ENCODE measurements at regions not wholly inside any gene's neighbourhood (a gene's known extent, or its start where the extent isn't known, plus 50 kb on each side); places are given as distances from the start of the nearest gene placed in this dataset.
A peak's percentile ranks its signal among the peaks of the same experiment; 100 is the strongest.

DNA sequence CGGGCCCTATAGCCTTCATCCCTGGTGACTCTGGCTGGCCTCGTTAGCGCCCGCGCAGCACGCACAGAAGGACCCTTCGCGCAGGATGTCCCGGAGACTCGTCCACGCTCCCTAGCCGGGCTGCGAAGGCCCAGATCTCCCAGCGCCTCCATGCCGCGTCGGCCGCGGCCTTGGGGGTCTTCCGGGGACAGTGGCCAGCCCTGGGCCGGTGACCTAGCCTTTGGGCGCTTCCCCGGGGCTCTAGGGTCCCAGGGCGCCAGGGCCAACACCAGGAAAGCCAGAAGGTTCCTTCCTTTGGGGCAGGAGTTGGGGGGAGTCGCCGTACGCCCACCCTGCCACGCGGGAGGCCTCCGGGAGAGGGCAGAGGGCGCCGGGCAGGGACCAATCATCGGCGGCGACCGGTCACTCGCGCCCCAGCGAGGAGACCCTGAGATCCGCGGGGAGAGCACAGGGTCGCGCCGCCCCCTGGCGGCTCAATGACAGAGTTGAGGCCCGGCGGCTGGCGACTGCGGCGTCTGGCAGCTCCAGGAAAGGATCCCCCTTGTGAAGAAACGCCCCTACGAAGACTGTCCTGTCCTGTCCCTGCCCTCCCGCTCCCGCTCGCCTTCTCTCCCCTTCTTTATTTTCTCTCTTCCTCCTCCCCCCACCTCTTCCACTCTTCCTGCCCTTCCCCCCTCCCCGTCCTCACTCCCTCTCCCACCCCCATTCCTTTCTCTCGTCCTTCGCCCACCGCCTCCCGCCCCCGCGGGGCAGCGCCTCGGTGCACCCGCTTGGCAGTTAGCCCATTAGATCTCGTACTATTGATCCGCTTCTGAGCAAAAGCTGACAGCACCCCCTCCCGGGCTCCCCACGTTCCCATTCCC, 62.3 kb upstream of the LBX1 start:
- peaks cover 77% of the 10 kb centered on the region for H3K27me3 Mint-ChIP-seq (ENCODE audit: low read depth)
- peak overlapping the region; percentile 64 for H3K4me3 Mint-ChIP-seq
- no peak overlapping the region for H3K27ac Mint-ChIP-seq
- no peaks in the 10 kb centered on the region for H3K9me3 Mint-ChIP-seq
- H3K4me1 Mint-ChIP-seq (ENCODE audit: low read depth), result peaks cover 3% of the 10 kb centered on the region
- H3K36me3 Mint-ChIP-seq (ENCODE audit: low read depth), result no peaks in the 10 kb centered on the region

DNA sequence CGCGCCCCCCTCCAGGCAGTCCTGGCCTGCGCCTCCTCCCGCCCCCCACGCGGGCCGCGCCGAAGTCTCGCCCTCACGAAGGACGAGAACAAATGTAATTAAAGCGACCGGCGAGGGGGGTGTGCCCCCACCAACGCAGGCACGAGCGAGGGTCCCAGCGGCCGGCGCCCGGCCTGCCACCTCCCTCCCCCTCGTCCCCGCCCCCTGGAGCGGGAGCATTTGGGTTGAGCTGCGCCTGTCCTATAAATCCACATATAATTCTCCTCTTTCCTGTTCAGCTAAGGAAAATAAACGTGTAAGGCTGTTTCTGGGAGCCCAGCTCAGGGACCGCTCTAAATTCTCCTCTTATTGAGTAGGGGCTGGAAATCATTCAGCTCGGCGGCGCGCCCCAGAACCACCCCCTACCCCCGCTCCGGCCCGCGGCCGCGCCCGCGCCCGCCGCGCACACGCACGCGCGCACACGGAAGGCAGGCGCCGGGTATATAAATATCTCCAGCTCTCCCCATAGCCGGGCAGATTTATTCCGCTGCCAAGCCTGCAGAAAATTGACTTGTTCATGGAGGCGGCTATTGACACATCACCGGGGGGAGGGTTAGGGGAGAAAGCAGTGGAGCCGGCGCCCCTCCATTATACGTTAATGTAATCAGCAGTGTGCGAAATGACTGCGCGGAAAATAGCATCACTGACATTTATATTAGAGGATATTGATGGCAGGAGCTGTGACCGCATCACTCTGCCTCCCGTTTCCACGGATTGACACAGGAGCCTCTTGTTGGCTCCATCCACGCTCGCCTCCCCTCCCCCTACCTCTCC, 61.6 kb upstream of the BTRC start:
- Mint-ChIP-seq H3K27me3 (ENCODE audit: low read depth) (peaks cover 76% of the 10 kb centered on the region), H3K4me3 (no peak overlapping the region), H3K4me1 (ENCODE audit: low read depth) (peaks cover 3% of the 10 kb centered on the region), H3K36me3 (ENCODE audit: low read depth) (no peaks in the 10 kb centered on the region), H3K9me3 (no peaks in the 10 kb centered on the region), H3K27ac (no peak overlapping the region)

- H3K27me3 Mint-ChIP-seq (ENCODE audit: low read depth), result peaks cover 77% of the 10 kb centered on the region
- no peaks in the 10 kb centered on the region for H3K9me3 Mint-ChIP-seq
- H3K4me1 Mint-ChIP-seq (ENCODE audit: low read depth), result peaks cover 3% of the 10 kb centered on the region
- H3K36me3 Mint-ChIP-seq (ENCODE audit: low read depth), result no peaks in the 10 kb centered on the region
- H3K27ac Mint-ChIP-seq, result no peak overlapping the region
- no peak overlapping the region for H3K4me3 Mint-ChIP-seq
Observed at GRCh38 chr10:101293007-101293723, 60.8 kb upstream of the BTRC start.

DNA sequence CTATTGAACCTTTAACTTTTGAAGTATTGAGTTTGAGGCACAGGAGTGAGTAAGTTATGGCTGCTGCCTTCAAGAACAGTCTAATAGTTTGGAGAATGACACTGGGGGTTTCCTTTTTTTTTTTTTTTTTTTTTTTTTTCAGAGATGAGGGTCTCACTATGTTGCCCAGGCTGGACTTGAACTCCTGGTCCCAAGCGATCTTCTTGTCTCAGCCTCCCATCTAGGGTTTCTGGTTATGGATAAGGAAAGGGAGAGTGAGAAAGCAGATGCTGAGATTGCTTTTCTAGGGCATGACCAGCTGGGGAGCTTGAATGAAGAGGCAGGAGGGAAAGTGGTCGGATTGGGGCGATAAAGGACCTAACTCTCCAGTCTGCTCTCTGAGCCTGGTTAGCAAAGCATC, 59.9 kb upstream of the BTRC start:
- H3K36me3 Mint-ChIP-seq (ENCODE audit: low read depth), result no peaks in the 10 kb centered on the region
- H3K27me3 Mint-ChIP-seq (ENCODE audit: low read depth), result peaks cover 79% of the 10 kb centered on the region
- no peaks in the 10 kb centered on the region for H3K9me3 Mint-ChIP-seq
- H3K4me3 Mint-ChIP-seq, result no peak overlapping the region
- peaks cover 3% of the 10 kb centered on the region for H3K4me1 Mint-ChIP-seq (ENCODE audit: low read depth)
- no peak overlapping the region for H3K27ac Mint-ChIP-seq

GRCh38 chr10:101295261-101295660, 58.7 kb upstream of the BTRC start:
- no peak overlapping the region for H3K27ac Mint-ChIP-seq
- H3K36me3 Mint-ChIP-seq (ENCODE audit: low read depth), result no peaks in the 10 kb centered on the region
- H3K4me1 Mint-ChIP-seq (ENCODE audit: low read depth), result peaks cover 3% of the 10 kb centered on the region
- H3K27me3 Mint-ChIP-seq (ENCODE audit: low read depth), result peaks cover 74% of the 10 kb centered on the region
- no peak overlapping the region for H3K4me3 Mint-ChIP-seq
- H3K9me3 Mint-ChIP-seq, result no peaks in the 10 kb centered on the region

DNA sequence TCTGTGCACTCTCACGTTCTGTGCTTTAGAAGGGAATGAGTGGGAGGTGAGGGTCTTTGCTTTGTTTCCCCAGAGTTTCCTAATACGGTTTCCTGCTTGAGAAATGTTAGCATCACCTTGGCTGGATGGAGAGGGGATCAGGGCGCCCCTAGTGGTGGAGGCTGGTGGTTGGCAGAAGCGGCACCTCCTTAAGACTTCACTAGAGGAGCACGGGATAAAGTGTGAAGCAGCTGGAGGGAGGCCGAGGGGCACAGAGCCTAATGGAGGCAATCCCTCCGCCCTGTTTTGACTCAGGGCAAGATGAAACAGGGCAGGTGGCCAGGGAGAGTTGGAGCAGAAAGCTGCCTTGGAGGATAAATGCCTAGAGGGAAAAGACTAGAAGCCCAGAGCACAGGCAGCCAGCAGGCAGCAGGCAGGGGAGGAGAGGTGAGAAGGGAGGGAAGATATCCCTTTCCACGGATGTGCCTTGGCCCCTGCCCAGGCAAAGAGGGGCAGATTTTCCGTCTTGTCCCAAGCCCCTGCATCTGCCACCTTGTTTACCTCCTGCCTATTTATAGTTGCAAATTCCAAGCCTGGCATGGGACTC, 56.0 kb upstream of the BTRC start:
- H3K27ac Mint-ChIP-seq, result no peak overlapping the region

DNA sequence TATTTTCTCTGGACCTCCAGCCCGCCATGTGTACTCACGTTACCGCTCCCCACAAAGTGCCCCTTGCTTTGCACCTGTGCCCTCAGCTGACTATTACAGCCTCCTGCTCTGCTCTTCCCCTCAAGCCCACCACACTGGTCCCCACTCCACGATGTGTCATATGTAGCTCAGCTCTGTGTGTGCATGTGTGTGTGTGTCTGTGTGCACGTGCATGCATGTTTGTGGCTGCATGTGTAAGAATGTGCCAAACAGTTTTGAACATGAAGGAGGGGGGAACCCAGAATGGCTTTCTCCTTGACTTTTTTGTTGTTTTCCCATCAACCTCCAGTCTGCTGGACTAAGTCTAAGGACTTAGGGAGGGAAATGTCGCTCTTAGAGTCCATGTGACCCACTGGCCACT, 54.8 kb upstream of the BTRC start:
- H3K4me3 Mint-ChIP-seq, result no peak overlapping the region
- no peaks in the 10 kb centered on the region for H3K4me1 Mint-ChIP-seq (ENCODE audit: low read depth)
- H3K27me3 Mint-ChIP-seq (ENCODE audit: low read depth), result peaks cover 66% of the 10 kb centered on the region

More for the DNA sequence above, 56.0 kb upstream of the BTRC start:
- Mint-ChIP-seq H3K4me1 (ENCODE audit: low read depth) (no peaks in the 10 kb centered on the region), H3K27me3 (ENCODE audit: low read depth) (peaks cover 67% of the 10 kb centered on the region), H3K4me3 (no peak overlapping the region), H3K36me3 (ENCODE audit: low read depth) (no peaks in the 10 kb centered on the region), H3K9me3 (no peaks in the 10 kb centered on the region)

GRCh38 chr10:101301111-101301731, 52.7 kb upstream of the BTRC start:
- H3K9me3 Mint-ChIP-seq, result no peaks in the 10 kb centered on the region
- H3K27me3 Mint-ChIP-seq (ENCODE audit: low read depth), result peaks cover 50% of the 10 kb centered on the region
- no peaks in the 10 kb centered on the region for H3K36me3 Mint-ChIP-seq (ENCODE audit: low read depth)
- H3K4me1 Mint-ChIP-seq (ENCODE audit: low read depth), result no peaks in the 10 kb centered on the region
- H3K4me3 Mint-ChIP-seq, result no peak overlapping the region
- H3K27ac Mint-ChIP-seq, result no peak overlapping the region

More for the DNA sequence above, 54.8 kb upstream of the BTRC start:
- no peaks in the 10 kb centered on the region for H3K9me3 Mint-ChIP-seq
- H3K27ac Mint-ChIP-seq, result no peak overlapping the region
- H3K36me3 Mint-ChIP-seq (ENCODE audit: low read depth), result no peaks in the 10 kb centered on the region

DNA sequence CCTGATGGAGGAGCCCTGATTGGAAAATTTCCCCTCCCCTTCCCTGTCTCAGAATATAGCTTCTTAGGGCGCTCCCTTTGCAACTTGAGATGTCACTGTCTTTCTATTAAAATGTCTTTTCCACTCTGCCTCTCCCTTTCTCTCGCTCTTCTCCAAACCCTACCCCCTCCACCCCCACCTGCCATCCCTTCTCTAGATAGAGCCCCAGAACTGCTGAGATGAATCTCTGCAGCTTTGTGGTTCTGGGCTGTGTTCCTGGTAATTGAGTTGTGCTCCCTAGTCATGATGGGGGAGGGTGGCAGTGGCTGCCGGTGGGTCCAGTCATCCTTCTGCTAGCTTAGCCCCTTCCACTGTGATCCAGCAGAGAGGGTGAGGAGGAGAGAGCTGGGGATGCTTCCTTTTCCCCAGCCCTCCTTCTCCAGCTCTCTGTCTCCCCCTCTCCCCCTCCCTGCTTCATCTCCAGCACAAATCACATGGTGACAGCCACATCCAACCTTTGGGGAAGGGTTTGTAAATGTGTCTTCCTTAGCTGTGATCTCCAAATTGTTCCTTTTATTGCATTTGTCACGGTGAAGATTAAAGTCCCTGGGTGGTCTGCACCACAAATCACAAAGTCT, 50.8 kb upstream of the BTRC start:
- H3K4me1 Mint-ChIP-seq (ENCODE audit: low read depth), result no peaks in the 10 kb centered on the region
- H3K4me3 Mint-ChIP-seq, result no peak overlapping the region
- peaks cover 37% of the 10 kb centered on the region for H3K27me3 Mint-ChIP-seq (ENCODE audit: low read depth)
- no peak overlapping the region for H3K27ac Mint-ChIP-seq
- H3K36me3 Mint-ChIP-seq (ENCODE audit: low read depth), result no peaks in the 10 kb centered on the region
- H3K9me3 Mint-ChIP-seq, result no peaks in the 10 kb centered on the region

Measured in T-helper 1 cell treated with Interleukin-12 subunit alpha and Interleukin-12 subunit beta and Interleukin-4 antibody, amounts not matched to agents 30 μg/mL and 1 μg/mL, for 36 hours (primary cell).